ENCODE measurements at regions not wholly inside any gene's neighbourhood (a gene's known extent, or its start where the extent isn't known, plus 50 kb on each side); places are given as distances from the start of the nearest gene placed in this dataset.

- TF ChIP-seq CTCF (IDR thresholded peaks at IDR 0.05 in 8 of 11, conservative IDR thresholded peaks at IDR 0.05 in 3 of 11) (no peak), POLR2A (IDR thresholded peaks at IDR 0.05) (no peak), POLR2AphosphoS5 (IDR thresholded peaks at IDR 0.05) (no peak)
Observed at GRCh38 chr17:79427621-79428539, 183.0 kb downstream of the RBFOX3 start.
